ENCODE measurements at regions not wholly inside any gene's neighbourhood (a gene's known extent, or its start where the extent isn't known, plus 50 kb on each side); places are given as distances from the start of the nearest gene placed in this dataset.

DNA sequence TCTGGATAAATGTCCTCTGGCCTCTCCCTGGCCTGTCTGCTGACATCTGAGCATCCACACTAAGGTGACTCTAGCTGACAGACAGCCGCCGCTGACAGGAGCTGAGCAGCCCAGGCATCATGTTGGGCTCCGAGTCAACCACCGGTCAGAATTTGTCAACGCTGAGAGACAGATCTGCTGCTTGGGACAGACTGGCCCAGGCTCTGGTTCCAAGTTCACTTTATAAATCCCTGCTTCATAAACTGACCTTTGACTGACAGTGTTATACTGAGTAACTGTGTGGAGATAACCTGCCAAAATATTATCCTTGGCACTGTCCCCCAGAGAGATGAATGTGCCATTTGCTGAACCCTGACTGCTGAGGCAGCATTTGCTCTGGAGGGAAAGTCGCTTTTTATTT is 616.7 kb downstream of the NPHP4 start:
- DNase-seq (ENCODE audit: low read depth) = no peak
- no peak overlapping the region for H3K4me3 ChIP-seq (ENCODE audit: control insufficient read depth, low read depth, low read length)
- TF ChIP-seq, protein P1, sequence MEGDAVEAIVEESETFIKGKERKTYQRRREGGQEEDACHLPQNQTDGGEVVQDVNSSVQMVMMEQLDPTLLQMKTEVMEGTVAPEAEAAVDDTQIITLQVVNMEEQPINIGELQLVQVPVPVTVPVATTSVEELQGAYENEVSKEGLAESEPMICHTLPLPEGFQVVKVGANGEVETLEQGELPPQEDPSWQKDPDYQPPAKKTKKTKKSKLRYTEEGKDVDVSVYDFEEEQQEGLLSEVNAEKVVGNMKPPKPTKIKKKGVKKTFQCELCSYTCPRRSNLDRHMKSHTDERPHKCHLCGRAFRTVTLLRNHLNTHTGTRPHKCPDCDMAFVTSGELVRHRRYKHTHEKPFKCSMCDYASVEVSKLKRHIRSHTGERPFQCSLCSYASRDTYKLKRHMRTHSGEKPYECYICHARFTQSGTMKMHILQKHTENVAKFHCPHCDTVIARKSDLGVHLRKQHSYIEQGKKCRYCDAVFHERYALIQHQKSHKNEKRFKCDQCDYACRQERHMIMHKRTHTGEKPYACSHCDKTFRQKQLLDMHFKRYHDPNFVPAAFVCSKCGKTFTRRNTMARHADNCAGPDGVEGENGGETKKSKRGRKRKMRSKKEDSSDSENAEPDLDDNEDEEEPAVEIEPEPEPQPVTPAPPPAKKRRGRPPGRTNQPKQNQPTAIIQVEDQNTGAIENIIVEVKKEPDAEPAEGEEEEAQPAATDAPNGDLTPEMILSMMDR (IDR thresholded peaks at IDR 0.05; ENCODE audit: control insufficient read depth, insufficient read depth, low read depth, low read length, missing control alignments) = no peak

DNA sequence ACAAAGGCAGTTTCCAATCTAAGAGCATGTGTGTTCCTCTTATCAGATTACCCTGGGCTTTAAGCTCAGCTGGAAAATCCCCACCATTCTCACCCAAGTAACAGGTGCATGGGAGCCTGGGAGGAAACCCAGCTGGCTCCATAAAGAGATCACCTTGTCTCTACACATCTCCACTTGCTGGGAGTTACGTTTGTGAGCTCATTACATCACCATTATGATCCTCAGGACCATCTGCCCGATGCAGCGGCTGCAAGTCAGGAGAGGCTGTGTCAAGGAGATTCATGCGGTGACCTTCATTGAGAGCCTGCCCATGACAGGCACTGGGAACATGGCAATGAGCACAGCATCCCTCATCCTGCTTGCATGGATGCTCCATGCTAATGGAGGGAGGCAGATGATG is 618.0 kb downstream of the NPHP4 start:
- TF ChIP-seq, protein P1 (IDR thresholded peaks at IDR 0.05; ENCODE audit: control insufficient read depth, insufficient read depth, low read depth, low read length, missing control alignments) = no peak
- H3K4me3 ChIP-seq (ENCODE audit: control insufficient read depth, low read depth, low read length) = no peak overlapping the region
- no peak for DNase-seq (ENCODE audit: low read depth)

DNA sequence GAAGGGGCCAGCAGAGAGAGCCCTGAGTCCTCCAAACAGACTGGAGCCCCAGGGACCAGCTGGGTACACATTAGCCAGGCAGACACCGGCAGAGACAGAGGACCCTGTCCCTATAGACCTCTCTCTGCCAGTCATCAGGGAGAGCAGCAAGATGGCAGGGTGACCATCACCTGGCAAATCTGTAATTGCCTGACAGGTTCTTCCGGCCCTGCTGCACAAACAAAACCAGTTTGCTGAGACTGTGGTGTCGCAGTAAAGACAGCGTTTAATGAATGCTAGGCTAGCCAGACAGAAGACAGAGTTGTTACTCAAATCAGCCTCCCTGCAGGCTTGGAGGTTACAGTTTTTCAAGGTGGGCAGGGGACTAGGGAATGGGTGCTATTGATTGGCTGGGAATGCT is 618.9 kb downstream of the NPHP4 start:
- no peak for DNase-seq (ENCODE audit: low read depth)
- TF ChIP-seq, protein P1 (IDR thresholded peaks at IDR 0.05; ENCODE audit: control insufficient read depth, insufficient read depth, low read depth, low read length, missing control alignments) = no peak
- no peak overlapping the region for H3K4me3 ChIP-seq (ENCODE audit: control insufficient read depth, low read depth, low read length)

DNA sequence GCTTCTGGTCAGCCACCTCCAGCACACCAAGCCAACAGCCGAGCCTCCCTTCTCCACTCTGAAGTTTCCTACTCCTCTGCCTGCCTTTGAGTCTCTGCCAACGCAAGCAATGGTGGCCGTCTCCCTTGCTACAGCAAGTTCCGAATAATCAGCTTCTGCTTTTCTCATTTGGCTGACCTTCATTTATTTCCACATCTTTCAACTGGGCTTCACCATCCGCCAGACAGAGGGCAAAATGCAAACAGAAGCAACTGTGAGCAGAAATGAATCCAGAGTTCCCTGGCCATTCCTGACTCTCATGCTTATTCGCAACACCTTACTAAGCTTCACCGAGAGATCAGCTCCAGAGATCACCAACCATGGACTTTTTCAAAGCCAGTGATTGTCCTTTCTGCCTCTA is 621.0 kb downstream of the NPHP4 start:
- TF ChIP-seq, protein P1 (IDR thresholded peaks at IDR 0.05; ENCODE audit: control insufficient read depth, insufficient read depth, low read depth, low read length, missing control alignments) = no peak
- no peak overlapping the region for H3K4me3 ChIP-seq (ENCODE audit: control insufficient read depth, low read depth, low read length)
- no peak for DNase-seq (ENCODE audit: low read depth)

DNA sequence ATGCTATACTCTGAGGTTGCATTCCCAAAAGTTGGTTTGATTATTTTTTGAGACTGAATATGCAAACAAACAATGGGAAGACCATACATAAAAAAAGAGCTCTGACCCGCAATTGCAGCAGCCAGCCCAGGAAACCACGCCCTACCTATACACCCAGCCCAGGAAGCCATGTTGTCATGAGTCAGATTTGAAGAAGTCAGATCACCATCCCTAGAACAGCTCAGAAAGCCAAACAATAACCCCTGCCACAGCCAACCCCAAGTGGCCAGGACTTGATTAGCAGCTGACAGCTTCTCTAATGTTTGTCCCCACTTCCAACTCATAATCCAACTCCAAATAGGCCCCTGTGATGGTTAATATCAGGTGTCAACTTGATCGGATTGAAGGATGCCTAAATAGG is 621.9 kb downstream of the NPHP4 start:
- DNase-seq (ENCODE audit: low read depth) = no peak
- no peak overlapping the region for H3K4me3 ChIP-seq (ENCODE audit: control insufficient read depth, low read depth, low read length)
- TF ChIP-seq, protein P1 (IDR thresholded peaks at IDR 0.05; ENCODE audit: control insufficient read depth, insufficient read depth, low read depth, low read length, missing control alignments) = no peak

DNA sequence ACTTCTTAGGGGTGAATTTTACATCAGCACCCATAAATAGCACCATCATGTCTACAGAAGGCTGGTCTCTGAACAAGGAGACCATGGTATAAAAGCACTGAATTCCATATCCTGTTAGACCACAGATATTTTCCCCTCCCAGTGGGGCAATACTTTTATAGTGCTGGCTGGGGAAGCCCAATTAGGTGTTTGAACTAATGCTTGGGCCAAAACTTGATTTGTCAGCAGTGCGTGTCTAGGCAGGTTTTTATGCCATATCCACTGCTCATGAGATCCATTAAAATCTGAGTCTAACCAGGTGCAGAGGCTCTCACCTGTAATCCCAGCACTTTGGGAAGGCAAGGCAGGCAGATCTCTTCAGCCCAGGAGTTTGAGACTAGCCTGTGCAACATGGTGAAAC is 623.0 kb downstream of the NPHP4 start:
- no peak overlapping the region for H3K4me3 ChIP-seq (ENCODE audit: control insufficient read depth, low read depth, low read length)
- no peak for DNase-seq (ENCODE audit: low read depth)
- TF ChIP-seq, protein P1 (IDR thresholded peaks at IDR 0.05; ENCODE audit: control insufficient read depth, insufficient read depth, low read depth, low read length, missing control alignments) = no peak

DNA sequence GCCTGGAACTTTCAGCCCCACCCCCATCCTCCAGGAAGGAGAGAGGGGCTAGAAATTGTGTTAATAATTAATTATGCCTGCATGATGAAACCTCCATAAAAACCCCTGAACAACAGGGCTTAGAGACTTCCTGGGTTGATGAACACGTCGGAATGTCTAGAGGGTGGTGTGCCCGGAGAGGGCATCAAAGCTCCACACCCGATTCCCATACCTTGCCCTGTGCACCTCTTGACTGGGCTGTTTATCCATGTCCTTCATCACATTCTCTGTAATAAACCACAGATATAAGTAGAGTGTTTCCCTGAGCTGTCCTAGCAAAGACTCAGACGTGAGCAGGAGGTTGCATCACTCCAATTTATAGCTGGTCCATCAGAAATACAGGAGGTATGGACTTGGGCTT is 624.0 kb downstream of the NPHP4 start:
- TF ChIP-seq, protein P1 (IDR thresholded peaks at IDR 0.05; ENCODE audit: control insufficient read depth, insufficient read depth, low read depth, low read length, missing control alignments) = no peak
- no peak overlapping the region for H3K4me3 ChIP-seq (ENCODE audit: control insufficient read depth, low read depth, low read length)
- DNase-seq (ENCODE audit: low read depth) = no peak
